ENCODE measurements at regions not wholly inside any gene's neighbourhood (a gene's known extent, or its start where the extent isn't known, plus 50 kb on each side); places are given as distances from the start of the nearest gene placed in this dataset.

- Histone ChIP-seq H3K36me3 (no peaks in the 10 kb centered on the region), H3K9me3 (ENCODE audit: severe bottlenecking) (no peaks in the 10 kb centered on the region), H3K27me3 (ENCODE audit: insufficient read depth, low read depth, severe bottlenecking) (no peaks in the 10 kb centered on the region), H3K4me3 (ENCODE audit: low read depth, low read length) (no peak overlapping the region), H3K27ac (no peak overlapping the region)
- peak; percentile 23; the same call in 1 of the 2 replicates for TF ChIP-seq CTCF (IDR thresholded peaks at IDR 0.05; ENCODE audit: low read depth, low read length)
- peak; percentile 43 for DNase-seq
Measured at GRCh38 chr7:132709971-132710567, 133.8 kb upstream of the PLXNA4 start.

- H3K27ac ChIP-seq = no peak overlapping the region
- no peak for DNase-seq
Measured at GRCh38 chr7:132708470-132708869, 132.2 kb upstream of the PLXNA4 start.

GRCh38 chr7:132705146-132705545 lies 128.9 kb upstream of the PLXNA4 start:
- Histone ChIP-seq H3K9me3 (ENCODE audit: severe bottlenecking) (peaks cover 4% of the 10 kb centered on the region), H3K4me3 (ENCODE audit: low read depth, low read length) (no peak overlapping the region), H3K27me3 (ENCODE audit: insufficient read depth, low read depth, severe bottlenecking) (no peaks in the 10 kb centered on the region), H3K36me3 (no peaks in the 10 kb centered on the region), H3K27ac (no peak overlapping the region)
- DNase-seq = no peak
- TF ChIP-seq CTCF (IDR thresholded peaks at IDR 0.05; ENCODE audit: low read depth, low read length) = no peak

More at GRCh38 chr7:132708470-132708869, 132.2 kb upstream of the PLXNA4 start:
- TF ChIP-seq CTCF (IDR thresholded peaks at IDR 0.05; ENCODE audit: low read depth, low read length) = no peak
- no peaks in the 10 kb centered on the region for H3K36me3 ChIP-seq
- no peak overlapping the region for H3K4me3 ChIP-seq (ENCODE audit: low read depth, low read length)
- no peaks in the 10 kb centered on the region for H3K27me3 ChIP-seq (ENCODE audit: insufficient read depth, low read depth, severe bottlenecking)
- no peaks in the 10 kb centered on the region for H3K9me3 ChIP-seq (ENCODE audit: severe bottlenecking)

- Histone ChIP-seq H3K27ac (no peak overlapping the region), H3K9me3 (ENCODE audit: severe bottlenecking) (peaks cover 4% of the 10 kb centered on the region), H3K4me3 (ENCODE audit: low read depth, low read length) (no peak overlapping the region), H3K36me3 (no peaks in the 10 kb centered on the region), H3K27me3 (ENCODE audit: insufficient read depth, low read depth, severe bottlenecking) (no peaks in the 10 kb centered on the region)
- no peak for DNase-seq
- TF ChIP-seq CTCF (IDR thresholded peaks at IDR 0.05; ENCODE audit: low read depth, low read length) = no peak
Measured at GRCh38 chr7:132703742-132704141, 127.5 kb upstream of the PLXNA4 start.

GRCh38 chr7:132697003-132697402 lies 120.7 kb upstream of the PLXNA4 start:
- Histone ChIP-seq H3K9me3 (ENCODE audit: severe bottlenecking) (peaks cover 4% of the 10 kb centered on the region), H3K4me3 (ENCODE audit: low read depth, low read length) (no peak overlapping the region), H3K27me3 (ENCODE audit: insufficient read depth, low read depth, severe bottlenecking) (no peaks in the 10 kb centered on the region), H3K36me3 (no peaks in the 10 kb centered on the region), H3K27ac (no peak overlapping the region)
- TF ChIP-seq CTCF (IDR thresholded peaks at IDR 0.05; ENCODE audit: low read depth, low read length) = no peak
- DNase-seq = no peak

GRCh38 chr7:132696332-132696731 lies 120.1 kb upstream of the PLXNA4 start:
- H3K4me3 ChIP-seq (ENCODE audit: low read depth, low read length) = no peak overlapping the region
- no peaks in the 10 kb centered on the region for H3K27me3 ChIP-seq (ENCODE audit: insufficient read depth, low read depth, severe bottlenecking)
- H3K9me3 ChIP-seq (ENCODE audit: severe bottlenecking) = no peaks in the 10 kb centered on the region
- TF ChIP-seq CTCF (IDR thresholded peaks at IDR 0.05; ENCODE audit: low read depth, low read length) = no peak
- no peak for DNase-seq
- H3K36me3 ChIP-seq = no peaks in the 10 kb centered on the region
- no peak overlapping the region for H3K27ac ChIP-seq

Measured in WERI-Rb-1 (cell line).